Gastrocnemius medialis (tissue), 4 donors: ENCODE measurements at regions not wholly inside any gene's neighbourhood (a gene's known extent, or its start where the extent isn't known, plus 50 kb on each side); places are given as distances from the start of the nearest gene placed in this dataset.

ENCODE experiments used
- POLR2A ChIP-seq, 2 donors: fragments of 450-650 bp; IDR thresholded peaks; one replicate each; pipeline ENCODE4 v1.6.1; 2017; ENCODE audit warnings: antibody characterized with exemption in 2 of 2, mild to moderate bottlenecking in 2 of 2, moderate library complexity in 2 of 2
- TF ChIP-seq, protein P1 (sequence below), 5 experiments: fragments of 450-650 bp in 3 of 5; fragments of 200-600 bp in 2 of 5; sonication (generic) in 2 of 5; IDR thresholded peaks in 4 of 5; conservative IDR thresholded peaks in 1 of 5; 1 replicate in 4 of 5; 2 replicates in 1 of 5; pipeline ENCODE4 v1.5.1; 2016 to 2019; ENCODE audit warnings: antibody characterized with exemption in 5 of 5, mild to moderate bottlenecking in 3 of 5, moderate library complexity in 3 of 5

DNA sequence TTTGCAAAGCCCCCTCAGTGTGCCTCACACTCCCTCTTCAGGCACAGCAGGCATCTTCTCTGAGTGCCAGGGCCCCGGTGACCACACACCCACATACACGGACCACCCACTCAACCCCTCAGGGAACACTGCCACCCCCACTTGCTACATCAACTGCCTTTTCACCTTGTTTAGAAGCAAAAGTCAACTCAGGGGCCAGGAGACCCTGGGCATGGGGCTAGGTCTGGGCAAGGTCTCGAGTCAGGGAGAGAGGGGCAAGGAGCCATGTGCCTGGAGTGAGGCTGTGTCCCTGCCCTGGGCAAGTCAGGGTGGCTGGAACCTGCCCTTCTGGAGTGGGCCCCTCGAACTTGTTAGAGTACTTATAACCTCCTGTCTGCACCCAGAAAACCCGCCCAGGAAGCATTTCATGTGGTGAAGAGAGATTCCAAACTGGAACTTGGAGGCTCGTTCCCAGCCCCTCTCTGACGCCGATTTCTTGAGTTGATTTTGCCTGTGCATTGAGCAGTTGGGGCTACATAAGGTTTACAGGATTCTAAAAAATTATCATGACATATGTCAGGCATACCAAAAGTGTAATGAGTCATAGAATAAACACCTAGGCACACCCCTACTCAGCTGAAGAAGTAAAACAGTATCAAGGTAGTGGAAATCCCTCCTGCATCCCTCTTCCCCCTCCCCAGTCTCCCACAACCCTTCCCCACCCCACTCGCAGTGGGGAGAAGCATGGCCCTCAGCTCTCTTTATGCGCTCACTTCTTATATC is 74.3 kb downstream of the MYEOV start:
- TF ChIP-seq, protein P1, sequence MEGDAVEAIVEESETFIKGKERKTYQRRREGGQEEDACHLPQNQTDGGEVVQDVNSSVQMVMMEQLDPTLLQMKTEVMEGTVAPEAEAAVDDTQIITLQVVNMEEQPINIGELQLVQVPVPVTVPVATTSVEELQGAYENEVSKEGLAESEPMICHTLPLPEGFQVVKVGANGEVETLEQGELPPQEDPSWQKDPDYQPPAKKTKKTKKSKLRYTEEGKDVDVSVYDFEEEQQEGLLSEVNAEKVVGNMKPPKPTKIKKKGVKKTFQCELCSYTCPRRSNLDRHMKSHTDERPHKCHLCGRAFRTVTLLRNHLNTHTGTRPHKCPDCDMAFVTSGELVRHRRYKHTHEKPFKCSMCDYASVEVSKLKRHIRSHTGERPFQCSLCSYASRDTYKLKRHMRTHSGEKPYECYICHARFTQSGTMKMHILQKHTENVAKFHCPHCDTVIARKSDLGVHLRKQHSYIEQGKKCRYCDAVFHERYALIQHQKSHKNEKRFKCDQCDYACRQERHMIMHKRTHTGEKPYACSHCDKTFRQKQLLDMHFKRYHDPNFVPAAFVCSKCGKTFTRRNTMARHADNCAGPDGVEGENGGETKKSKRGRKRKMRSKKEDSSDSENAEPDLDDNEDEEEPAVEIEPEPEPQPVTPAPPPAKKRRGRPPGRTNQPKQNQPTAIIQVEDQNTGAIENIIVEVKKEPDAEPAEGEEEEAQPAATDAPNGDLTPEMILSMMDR (IDR thresholded peaks at IDR 0.05 in 4 of 5, conservative IDR thresholded peaks at IDR 0.05 in 1 of 5), result no peak
- TF ChIP-seq POLR2A (IDR thresholded peaks at IDR 0.05), result no peak
